ENCODE measurements at regions not wholly inside any gene's neighbourhood (a gene's known extent, or its start where the extent isn't known, plus 50 kb on each side); places are given as distances from the start of the nearest gene placed in this dataset.
A peak's percentile ranks its signal among the peaks of the same experiment; 100 is the strongest.

- DNase-seq (ENCODE audit: low spot score) = no peak
Measured at GRCh38 chr17:34174496-34174895, 80.6 kb upstream of the CCL2 start.

- no peak for DNase-seq (ENCODE audit: low spot score)
Measured at GRCh38 chr17:34176440-34176839, 78.6 kb upstream of the CCL2 start.

GRCh38 chr17:34177642-34178041 is 77.4 kb upstream of the CCL2 start:
- no peak for DNase-seq (ENCODE audit: low spot score)

GRCh38 chr17:34178092-34178491 is 77.0 kb upstream of the CCL2 start:
- no peak for DNase-seq (ENCODE audit: low spot score)

GRCh38 chr17:34182036-34182803 is 72.9 kb upstream of the CCL2 start:
- no peak for DNase-seq (ENCODE audit: low spot score)

DNA sequence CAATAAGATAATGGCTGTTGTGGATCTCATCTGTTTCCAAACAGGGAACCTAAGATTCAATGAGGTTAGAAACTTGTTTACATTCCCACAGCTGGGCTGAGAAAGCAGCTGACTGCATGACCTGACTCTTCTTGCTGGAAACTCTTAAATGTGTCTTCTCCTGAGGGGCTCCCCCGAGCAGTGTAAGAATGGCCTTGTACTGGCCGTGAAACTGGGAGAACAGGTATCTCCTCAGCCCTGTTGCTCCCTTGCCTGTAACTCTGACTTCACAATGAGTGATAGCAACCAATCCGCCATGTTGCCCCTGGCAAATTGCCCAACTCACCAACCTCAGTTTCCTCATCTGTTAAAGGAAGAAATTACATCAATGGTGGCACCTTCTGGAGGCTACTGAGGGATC is 59.1 kb upstream of the CCL2 start:
- DNase-seq (ENCODE audit: low spot score) = no peak

- no peak for DNase-seq (ENCODE audit: low spot score)
Measured at GRCh38 chr17:34198519-34198918, 56.6 kb upstream of the CCL2 start.

DNA sequence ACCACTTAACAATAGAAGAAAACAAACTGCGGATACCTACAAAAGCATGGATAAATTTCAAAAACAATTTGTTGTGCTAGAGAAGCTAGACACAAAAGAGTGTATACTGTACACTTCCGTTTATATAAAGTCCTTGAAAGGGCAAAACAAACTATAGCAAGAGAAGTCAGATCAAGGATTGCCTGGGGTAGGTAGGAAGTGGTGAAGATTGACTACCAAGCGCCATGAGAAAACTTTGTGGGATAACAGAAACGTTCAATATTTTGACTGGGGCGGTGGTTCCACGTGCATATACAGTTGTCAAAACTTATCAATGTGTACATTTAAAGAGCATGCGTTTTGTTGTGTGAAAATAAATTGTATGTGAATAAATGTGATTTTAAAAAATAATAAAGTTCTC is 55.6 kb upstream of the CCL2 start:
- DNase-seq (ENCODE audit: low spot score) = no peak

DNA sequence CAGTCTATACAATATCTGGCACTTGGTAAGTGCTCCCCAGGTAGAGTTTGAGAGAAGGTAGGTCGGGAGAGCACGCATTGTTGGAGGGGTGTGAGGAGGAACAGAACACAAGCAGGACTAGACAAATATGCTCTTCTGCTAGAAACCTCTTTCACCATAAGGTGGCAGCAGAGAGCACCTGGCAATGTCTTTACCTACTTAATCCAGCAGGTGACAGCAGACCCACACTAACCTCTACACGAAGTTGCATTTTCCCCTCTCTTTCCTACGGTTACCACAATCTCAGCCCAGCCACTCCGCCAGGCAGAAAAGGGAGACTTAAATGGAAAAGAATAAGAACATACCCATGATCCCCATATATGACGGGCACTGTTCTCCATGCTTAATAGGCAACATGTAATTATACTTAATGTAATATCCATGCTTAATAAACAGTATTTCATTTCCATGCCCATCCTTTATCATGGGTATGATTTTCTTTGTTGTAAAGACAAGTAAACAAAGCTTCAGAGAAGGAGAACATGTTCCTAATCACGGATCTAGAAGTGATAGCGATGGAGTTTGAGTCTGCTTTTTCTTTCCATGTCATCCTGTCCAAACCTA is 55.1 kb upstream of the CCL2 start:
- DNase-seq (ENCODE audit: low spot score) = peak; percentile 60

DNA sequence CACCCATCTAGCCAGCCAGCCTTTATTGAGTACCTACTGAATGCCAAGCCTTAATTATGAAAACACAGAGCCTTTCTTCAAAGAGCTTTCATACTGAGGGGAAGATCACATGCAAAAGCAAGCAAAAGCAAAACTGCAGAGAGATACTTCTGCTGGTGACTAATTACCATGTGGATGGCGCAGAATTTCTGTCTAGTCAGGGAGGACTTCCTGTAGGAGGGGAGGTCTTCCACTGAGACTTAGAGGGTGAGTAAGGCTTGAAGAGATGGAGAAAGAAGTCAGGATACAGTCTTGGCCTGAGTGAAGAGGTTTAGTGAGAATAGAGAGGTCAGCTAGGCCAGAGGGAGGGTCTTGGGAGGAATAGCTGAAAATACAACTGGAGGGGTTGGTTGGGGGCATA is 53.9 kb upstream of the CCL2 start:
- no peak for DNase-seq (ENCODE audit: low spot score)

DNA sequence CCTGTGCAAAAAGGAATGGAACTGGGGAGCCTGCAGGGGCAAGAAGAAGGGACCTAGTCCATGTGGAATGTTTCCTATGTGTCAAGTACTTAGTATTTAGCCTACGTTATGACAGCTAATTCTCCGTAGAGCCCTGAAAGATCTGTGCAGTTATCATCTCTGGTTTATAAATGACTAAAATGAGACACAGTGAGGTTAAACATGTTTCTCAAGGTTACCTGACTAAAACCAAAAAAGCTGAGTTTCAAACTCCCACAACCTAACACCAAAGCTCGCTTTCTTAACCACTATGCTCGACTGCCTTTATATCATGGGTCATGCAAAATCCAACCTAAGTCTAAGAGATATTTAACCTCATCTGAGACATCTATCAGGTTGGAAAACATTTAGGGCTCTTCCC is 53.3 kb upstream of the CCL2 start:
- DNase-seq (ENCODE audit: low spot score) = no peak

DNA sequence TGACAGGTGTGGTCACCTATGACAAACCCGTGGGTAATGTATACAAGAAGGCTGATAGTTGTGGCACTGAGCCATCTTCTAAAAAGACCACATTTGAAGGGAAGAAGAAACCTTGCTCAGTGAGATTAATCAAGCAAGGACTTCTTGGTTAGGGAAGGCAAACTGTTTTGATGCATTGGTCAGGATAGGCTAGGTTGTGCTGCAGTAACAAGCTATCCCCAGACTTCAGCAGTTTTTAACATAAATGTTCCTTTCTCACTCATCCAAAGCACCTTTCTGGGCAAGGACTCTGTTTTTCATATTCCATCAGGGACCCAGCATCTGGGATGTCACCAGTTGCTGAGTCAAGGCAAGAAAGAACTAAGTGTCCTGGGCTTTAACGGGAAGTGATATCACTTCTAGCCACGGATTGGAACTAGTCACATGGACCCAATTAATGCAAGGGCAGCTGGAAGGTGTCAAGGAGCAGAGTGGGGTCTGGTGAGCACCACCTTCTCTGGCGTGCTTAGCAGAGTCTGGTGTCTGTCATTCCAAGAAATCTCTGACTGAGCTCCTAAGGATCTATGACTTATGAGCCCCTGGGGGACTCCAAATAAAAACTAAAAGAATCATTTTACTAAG is 52.0 kb upstream of the CCL2 start:
- no peak for DNase-seq (ENCODE audit: low spot score)

DNA sequence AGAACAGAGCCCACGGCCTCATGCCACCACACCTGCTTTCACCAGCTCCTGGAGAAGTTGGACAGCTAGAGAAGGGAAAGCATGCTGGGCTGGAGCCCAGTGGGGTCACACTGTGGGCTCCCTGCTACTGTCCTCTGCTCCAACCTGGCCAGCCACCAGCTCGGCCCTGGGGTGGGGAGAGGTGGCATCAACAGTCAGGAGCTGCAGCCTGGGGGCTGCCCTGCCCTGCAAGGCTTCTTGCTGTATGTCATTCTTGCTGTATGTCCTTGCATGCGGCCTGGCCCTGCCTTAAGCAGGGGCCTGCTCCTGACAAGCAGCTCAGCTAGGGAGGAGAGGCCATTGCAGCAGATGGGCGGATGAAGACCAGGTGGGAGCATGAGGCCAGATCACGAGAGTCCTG is 50.7 kb upstream of the CCL2 start:
- no peak for DNase-seq (ENCODE audit: low spot score)

Measured in globus pallidus (tissue), 1 donor.